Breast epithelium (tissue), 4 donors: ENCODE measurements at regions not wholly inside any gene's neighbourhood (a gene's known extent, or its start where the extent isn't known, plus 50 kb on each side); places are given as distances from the start of the nearest gene placed in this dataset.

Experiments
- DNase-seq, 2 donors: peaks; one replicate each; pipeline ENCODE4 v3.0.0-alpha.2; 2019; ENCODE audit warnings: low spot score in 2 of 2
- H3K27ac ChIP-seq, 2 donors: fragments of 200-600 bp; sonication (generic) in 1 of 2; one replicate each; pipeline ENCODE4 v1.5.1; 2016 to 2019; ENCODE audit warnings: mild to moderate bottlenecking in 1 of 2
- H3K27me3 ChIP-seq, 2 donors: fragments of 200-600 bp; sonication (generic) in 1 of 2; one replicate each; pipeline versions ENCODE4 v1.5.1 to v1.6.0; 2017 to 2019; ENCODE audit warnings: control low read depth in 1 of 2, mild to moderate bottlenecking in 1 of 2
- H3K36me3 ChIP-seq: fragments of 200-600 bp; one replicate; pipeline ENCODE4 v1.5.1; 2019
- H3K4me1 ChIP-seq, 2 donors: fragments of 200-600 bp; sonication (generic); one replicate each; pipeline ENCODE4 v1.5.1; 2016 to 2019; ENCODE audit warnings: control low read depth in 1 of 2
- H3K4me3 ChIP-seq, 3 donors: fragments of 200-600 bp; sonication (generic); 1 replicate in 2 of 3; 2 replicates in 1 of 3; pipeline ENCODE4 v1.5.1; 2016 to 2019; ENCODE audit warnings: mild to moderate bottlenecking in 3 of 3, moderate library complexity in 2 of 3
- H3K9me3 ChIP-seq, 2 donors: fragments of 200-600 bp; sonication (generic) in 1 of 2; one replicate each; pipeline ENCODE4 v1.5.1; 2016 to 2019; ENCODE audit warnings: control low read depth in 1 of 2
- POLR2A ChIP-seq: fragments of 450-650 bp; IDR thresholded peaks from one replicate; pipeline ENCODE4 v1.6.1; 2016; ENCODE audit warnings: antibody characterized with exemption, mild to moderate bottlenecking, moderate library complexity
- POLR2AphosphoS5 ChIP-seq, 3 donors: sonication (generic); formaldehyde crosslinking; IDR thresholded peaks; one replicate each; pipeline ENCODE4 v1.6.1; 2017; ENCODE audit warnings: antibody characterized with exemption in 3 of 3
- intact Hi-C: fragments of 100-400 bp; cut with DNase I; formaldehyde crosslinking; loops from one replicate; pipeline ENCODE4 v1.15.1; 2023; ENCODE audit warnings: low total_unique reads
- TF ChIP-seq, protein P1 (sequence below), 3 donors: fragments of 450-650 bp; IDR thresholded peaks; one replicate each; pipeline ENCODE4 v1.5.1; 2016 to 2017; ENCODE audit warnings: antibody characterized with exemption in 3 of 3, mild to moderate bottlenecking in 3 of 3, moderate library complexity in 3 of 3

DNA sequence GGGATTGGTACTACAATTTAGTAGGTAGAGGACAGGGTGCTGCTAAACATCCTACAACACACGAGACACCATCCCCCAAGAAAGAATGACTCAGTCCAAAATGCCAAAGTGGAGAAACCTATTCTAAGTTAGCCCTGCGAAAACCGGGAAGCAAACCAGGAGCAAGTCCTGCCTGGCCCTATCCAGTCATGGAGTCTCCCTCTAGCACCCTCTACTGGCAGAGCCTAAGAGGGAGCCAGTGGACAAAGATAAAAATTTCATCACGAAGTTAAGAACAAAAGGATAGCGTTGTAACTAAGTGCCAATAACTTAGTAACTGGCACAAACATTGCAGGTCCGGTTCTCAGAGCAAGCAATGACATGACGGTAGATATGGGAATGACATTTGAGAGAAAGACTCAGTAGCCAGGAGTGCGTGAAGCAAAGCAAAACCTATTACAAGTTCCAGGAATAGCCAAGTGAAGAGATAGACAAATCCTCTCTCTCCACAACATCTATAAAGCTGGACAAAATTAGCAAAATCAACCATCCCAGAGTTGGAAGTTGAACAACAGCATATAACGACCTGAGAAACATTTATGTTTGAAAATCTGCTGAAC, 383.5 kb downstream of the OMA1 start:
- Histone ChIP-seq H3K27me3 (no peaks in the 10 kb centered on the region), H3K27ac (no peak overlapping the region), H3K36me3 (no peaks in the 10 kb centered on the region), H3K4me1 (no peaks in the 10 kb centered on the region), H3K9me3 (no peaks in the 10 kb centered on the region), H3K4me3 (no peak overlapping the region)
- intact Hi-C loops = no loop called here
- TF ChIP-seq POLR2A = no peak
- TF ChIP-seq, protein P1, sequence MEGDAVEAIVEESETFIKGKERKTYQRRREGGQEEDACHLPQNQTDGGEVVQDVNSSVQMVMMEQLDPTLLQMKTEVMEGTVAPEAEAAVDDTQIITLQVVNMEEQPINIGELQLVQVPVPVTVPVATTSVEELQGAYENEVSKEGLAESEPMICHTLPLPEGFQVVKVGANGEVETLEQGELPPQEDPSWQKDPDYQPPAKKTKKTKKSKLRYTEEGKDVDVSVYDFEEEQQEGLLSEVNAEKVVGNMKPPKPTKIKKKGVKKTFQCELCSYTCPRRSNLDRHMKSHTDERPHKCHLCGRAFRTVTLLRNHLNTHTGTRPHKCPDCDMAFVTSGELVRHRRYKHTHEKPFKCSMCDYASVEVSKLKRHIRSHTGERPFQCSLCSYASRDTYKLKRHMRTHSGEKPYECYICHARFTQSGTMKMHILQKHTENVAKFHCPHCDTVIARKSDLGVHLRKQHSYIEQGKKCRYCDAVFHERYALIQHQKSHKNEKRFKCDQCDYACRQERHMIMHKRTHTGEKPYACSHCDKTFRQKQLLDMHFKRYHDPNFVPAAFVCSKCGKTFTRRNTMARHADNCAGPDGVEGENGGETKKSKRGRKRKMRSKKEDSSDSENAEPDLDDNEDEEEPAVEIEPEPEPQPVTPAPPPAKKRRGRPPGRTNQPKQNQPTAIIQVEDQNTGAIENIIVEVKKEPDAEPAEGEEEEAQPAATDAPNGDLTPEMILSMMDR (IDR thresholded peaks at IDR 0.05) = peak in 2 of 3 donors; percentile 48 to 52
- TF ChIP-seq POLR2AphosphoS5 (IDR thresholded peaks at IDR 0.05) = no peak
- peak in 1 of 2 donors; percentile 26 for DNase-seq

DNA sequence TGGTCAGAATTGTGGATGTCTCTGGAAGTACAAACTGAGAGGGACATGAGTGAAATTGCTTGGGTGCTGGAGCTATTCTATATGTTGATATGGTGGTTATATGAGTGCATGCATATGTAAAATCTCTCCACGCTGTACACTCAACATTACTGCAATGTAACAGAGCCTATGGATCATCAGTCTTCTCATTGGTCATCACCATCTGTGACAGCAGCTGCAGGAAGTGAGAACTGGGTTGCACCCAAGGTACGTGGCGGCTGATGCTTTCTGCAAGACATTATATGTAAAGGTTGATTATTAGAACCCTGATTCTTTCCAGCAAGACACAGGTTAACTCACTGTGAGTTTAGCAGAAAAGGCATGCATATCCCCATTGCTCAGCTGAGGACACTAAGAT, 387.1 kb downstream of the OMA1 start:
- H3K9me3 ChIP-seq = no peaks in the 10 kb centered on the region
- no peak for DNase-seq
- no peaks in the 10 kb centered on the region for H3K36me3 ChIP-seq
- no peak for TF ChIP-seq POLR2AphosphoS5 (IDR thresholded peaks at IDR 0.05)
- TF ChIP-seq, protein P1 (IDR thresholded peaks at IDR 0.05) = no peak
- TF ChIP-seq POLR2A = no peak
- no peaks in the 10 kb centered on the region for H3K4me1 ChIP-seq
- H3K27me3 ChIP-seq = no peaks in the 10 kb centered on the region
- no peak overlapping the region for H3K27ac ChIP-seq
- intact Hi-C loops = no loop called here
- no peak overlapping the region for H3K4me3 ChIP-seq

DNA sequence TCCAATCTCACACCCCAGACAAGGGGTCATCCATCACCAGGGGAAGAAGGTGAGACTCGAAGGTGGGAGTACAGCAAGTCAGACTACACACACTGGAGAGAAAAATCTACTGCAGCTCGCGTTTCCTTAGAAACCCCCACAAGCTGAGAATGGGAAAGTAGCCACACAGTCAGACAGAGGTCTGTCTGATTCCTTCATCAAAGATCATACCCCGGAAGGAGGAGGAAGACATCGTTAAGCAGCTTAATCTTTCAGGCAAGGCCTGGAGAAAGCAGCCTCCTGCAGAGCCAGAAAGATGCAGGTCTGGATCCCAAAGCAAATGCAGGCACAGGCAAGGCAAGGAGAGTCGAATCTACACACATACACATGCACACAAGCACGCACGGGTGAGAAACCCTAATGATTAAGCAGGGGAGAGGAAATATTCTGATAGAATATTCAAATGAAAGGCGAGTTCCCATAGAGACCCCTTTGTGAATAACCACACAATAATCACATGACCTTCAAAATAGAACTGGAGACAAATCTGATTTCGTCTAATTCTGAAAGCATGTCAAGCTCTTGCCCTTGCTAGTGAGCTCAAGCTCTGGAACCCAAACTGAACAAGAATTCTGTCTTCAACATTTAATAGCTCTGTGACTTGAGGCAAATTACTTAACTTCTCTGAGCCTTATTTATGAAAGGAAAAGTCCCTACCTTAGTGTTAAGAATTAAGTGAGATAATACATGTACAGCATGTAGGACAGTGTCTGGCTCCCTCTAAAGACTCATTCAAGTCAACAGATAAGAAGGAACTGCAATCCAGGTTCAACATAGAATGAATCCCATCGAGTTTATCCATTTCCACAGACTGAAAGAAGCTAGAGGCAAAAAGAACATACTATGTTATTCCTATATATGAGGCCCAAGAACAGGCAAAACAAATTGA, 387.8 kb downstream of the OMA1 start:
- H3K4me1 ChIP-seq = no peaks in the 10 kb centered on the region
- H3K4me3 ChIP-seq = no peak overlapping the region
- H3K36me3 ChIP-seq = no peaks in the 10 kb centered on the region
- intact Hi-C loops = no loop called here
- no peak overlapping the region for H3K27ac ChIP-seq
- H3K9me3 ChIP-seq = no peaks in the 10 kb centered on the region
- no peak for DNase-seq
- H3K27me3 ChIP-seq = no peaks in the 10 kb centered on the region
- TF ChIP-seq, protein P1 (IDR thresholded peaks at IDR 0.05) = no peak
- no peak for TF ChIP-seq POLR2AphosphoS5 (IDR thresholded peaks at IDR 0.05)
- TF ChIP-seq POLR2A = no peak

DNA sequence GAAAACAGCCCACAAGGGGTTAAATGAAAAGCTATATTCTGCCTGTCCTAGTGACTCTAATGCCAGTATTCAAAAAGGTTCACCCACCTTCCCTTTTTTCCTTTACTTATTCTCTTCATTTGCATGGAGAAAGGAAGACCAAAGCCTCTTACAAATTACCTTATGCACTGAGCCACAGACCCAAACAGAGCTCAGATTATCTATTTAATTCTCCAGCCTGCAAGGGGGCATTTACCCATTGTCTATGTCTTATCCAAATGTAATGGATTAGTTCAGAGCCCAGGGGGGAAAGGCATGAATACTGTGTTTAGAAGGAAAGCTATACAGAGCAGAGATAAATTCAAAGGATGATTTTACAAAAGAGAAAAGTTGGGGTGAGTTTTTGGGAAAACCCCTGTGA, 388.5 kb downstream of the OMA1 start:
- H3K4me3 ChIP-seq = no peak overlapping the region
- no peak overlapping the region for H3K27ac ChIP-seq
- H3K9me3 ChIP-seq = no peaks in the 10 kb centered on the region
- H3K36me3 ChIP-seq = no peaks in the 10 kb centered on the region
- no peaks in the 10 kb centered on the region for H3K4me1 ChIP-seq
- intact Hi-C loops = no loop called here
- no peaks in the 10 kb centered on the region for H3K27me3 ChIP-seq
- TF ChIP-seq, protein P1 (IDR thresholded peaks at IDR 0.05) = no peak
- TF ChIP-seq POLR2A (no peak), POLR2AphosphoS5 (IDR thresholded peaks at IDR 0.05) (no peak)
- DNase-seq = no peak

DNA sequence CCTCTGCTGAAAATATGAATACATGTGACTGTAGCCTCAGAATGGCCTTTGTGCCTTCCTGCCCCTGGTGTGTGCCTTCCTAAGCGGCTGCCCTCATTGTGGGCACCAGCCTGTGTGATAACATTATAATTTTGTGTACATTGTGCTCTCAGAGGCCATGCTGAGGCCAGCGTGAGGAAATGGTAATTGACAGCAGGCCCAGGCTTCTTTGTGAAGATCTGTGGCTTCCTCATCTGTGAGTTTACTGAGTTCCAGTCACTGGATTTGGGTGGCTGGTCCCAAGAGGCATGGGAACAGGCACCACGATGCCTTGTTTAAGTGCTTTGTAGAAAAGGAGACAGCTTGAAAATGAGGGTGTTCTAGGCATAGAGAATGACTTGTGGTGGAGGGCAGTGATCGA, 389.3 kb downstream of the OMA1 start:
- intact Hi-C loops = no loop called here
- Histone ChIP-seq H3K27me3 (no peaks in the 10 kb centered on the region), H3K4me3 (no peak overlapping the region), H3K36me3 (no peaks in the 10 kb centered on the region), H3K4me1 (no peaks in the 10 kb centered on the region), H3K27ac (no peak overlapping the region), H3K9me3 (no peaks in the 10 kb centered on the region)
- TF ChIP-seq, protein P1 (IDR thresholded peaks at IDR 0.05) = no peak
- no peak for DNase-seq
